Stomach (tissue), 8 donors: ENCODE measurements at regions not wholly inside any gene's neighbourhood (a gene's known extent, or its start where the extent isn't known, plus 50 kb on each side); places are given as distances from the start of the nearest gene placed in this dataset.
"Not testable (repeated sequence)": the region's sequence is repeated elsewhere in the genome, so short reads cannot be mapped to it uniquely, and the experiment has no call there.

Source experiments
- DNase-seq, 2 donors: peaks; one replicate each; pipeline versions ENCODE4 v3.0.0 to v3.0.0-alpha.2; 2013 to 2019
- H3K27ac ChIP-seq, 5 donors: fragments of 200-600 bp in 4 of 5; sonication (generic) in 4 of 5; one replicate each; pipeline ENCODE4 v1.5.1; 2013 to 2019; ENCODE audit warnings: mild to moderate bottlenecking in 1 of 5, moderate library complexity in 1 of 5
- H3K27me3 ChIP-seq, 3 donors: fragments of 200-600 bp; sonication (generic); one replicate each; pipeline ENCODE4 v1.5.1; 2017 to 2019; ENCODE audit warnings: mixed run types in 1 of 3
- H3K36me3 ChIP-seq, 4 donors: fragments of 200-600 bp; sonication (generic); 1 replicate in 3 of 4; 2 replicates in 1 of 4; pipeline ENCODE4 v1.5.1; 2016 to 2019
- H3K4me1 ChIP-seq, 4 donors: fragments of 200-600 bp; sonication (generic); one replicate each; pipeline ENCODE4 v1.5.1; 2016 to 2019
- H3K4me3 ChIP-seq, 4 donors: fragments of 200-600 bp; sonication (generic) in 3 of 4; one replicate each; pipeline ENCODE4 v1.5.1; 2016 to 2019; ENCODE audit warnings: mild to moderate bottlenecking in 1 of 4
- H3K9me3 ChIP-seq, 4 donors: fragments of 200-600 bp; sonication (generic); one replicate each; pipeline ENCODE4 v1.5.1; 2016 to 2019
- EP300 ChIP-seq: sonication (generic); formaldehyde crosslinking; IDR thresholded peaks from one replicate; pipeline ENCODE4 v1.6.1; 2017; ENCODE audit warnings: antibody characterized with exemption
- POLR2A ChIP-seq, 4 donors: fragments of 450-650 bp; IDR thresholded peaks; one replicate each; pipeline ENCODE4 v1.6.1; 2016; ENCODE audit warnings: antibody characterized with exemption in 4 of 4, control low read depth in 2 of 4, mild to moderate bottlenecking in 1 of 4, moderate library complexity in 1 of 4
- POLR2AphosphoS5 ChIP-seq, 3 donors: sonication (generic); formaldehyde crosslinking; IDR thresholded peaks; one replicate each; pipeline ENCODE4 v1.6.1; 2016; ENCODE audit warnings: antibody characterized with exemption in 3 of 3
- WGBS, 5 donors: extraction: QIAGEN DNeasy Blood & Tissue Kit in 3 of 5; methylation state at CpG; one replicate each; pipeline versions ENCODE4 v1.1.5 to v1.1.7; 2013 to 2018; 5-methylcytosine and 5-hydroxymethylcytosine counted together
- intact Hi-C: fragments of 100-400 bp; cut with DNase I; formaldehyde crosslinking; loops from one replicate; pipeline ENCODE4 v1.15.1; 2023; ENCODE audit warnings: low total_unique reads
- TF ChIP-seq, protein P1 (sequence below), 7 experiments: fragments of 450-650 bp in 4 of 7; fragments of 200-600 bp in 3 of 7; sonication (generic) in 3 of 7; IDR thresholded peaks; one replicate each; pipeline ENCODE4 v1.5.1; 2016 to 2019; ENCODE audit warnings: antibody characterized with exemption in 7 of 7, control low read depth in 2 of 7, mild to moderate bottlenecking in 1 of 7
- donor health status: healthy with polysubstance abuse.
- donor health status: Bipolar disorder and iron deficiency.
- donor health status: healthy.

DNA sequence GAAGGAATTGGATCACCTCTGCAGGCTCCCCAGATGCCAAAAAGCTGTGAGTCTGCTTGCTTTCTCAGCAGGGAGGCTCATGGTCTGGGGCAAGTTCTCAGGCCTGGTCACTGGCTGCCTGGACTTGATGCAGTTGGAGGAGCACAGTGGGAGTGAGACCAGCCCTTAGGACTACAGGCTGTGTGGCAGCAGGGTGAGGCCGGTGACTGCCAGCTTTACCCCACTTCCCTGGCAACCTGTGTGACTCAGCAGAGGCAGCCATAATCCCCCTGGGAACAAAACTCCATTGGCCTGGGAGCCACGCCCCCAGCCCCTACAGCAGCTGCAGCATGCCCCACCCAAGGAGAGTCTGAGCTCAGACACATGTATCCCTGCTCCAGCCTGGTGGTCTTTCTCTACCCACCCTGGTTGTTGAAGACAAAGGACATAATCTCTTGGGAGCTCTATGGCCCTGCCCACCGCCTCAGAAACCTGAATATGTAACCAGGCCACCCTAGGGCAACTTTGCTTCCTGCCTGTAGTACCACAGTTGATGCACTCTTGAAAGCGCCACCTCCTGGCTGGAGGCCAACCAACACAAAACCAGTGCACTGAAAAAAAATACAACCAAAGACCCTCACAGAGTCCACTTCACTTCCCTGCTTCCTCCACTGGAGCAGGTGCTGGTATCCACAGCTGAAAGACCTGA is 106.8 kb upstream of the SPATS2L start:
- Histone ChIP-seq H3K4me1 (no peaks in the 10 kb centered on the region), H3K27ac (no peak overlapping the region), H3K4me3 (no peak overlapping the region), H3K27me3 (peaks cover 0 to 3% (median 0%) of the 10 kb centered on the region in 3 donors), H3K36me3 (no peaks in the 10 kb centered on the region), H3K9me3 (no peaks in the 10 kb centered on the region)
- intact Hi-C loops, result no loop called here
- no peak for DNase-seq
- no peak for TF ChIP-seq POLR2A (IDR thresholded peaks at IDR 0.05)
- 82 to 94% (median 89%) methylated on average over 3 to 4 of the region's 4 CpGs for WGBS, 5 donors

DNA sequence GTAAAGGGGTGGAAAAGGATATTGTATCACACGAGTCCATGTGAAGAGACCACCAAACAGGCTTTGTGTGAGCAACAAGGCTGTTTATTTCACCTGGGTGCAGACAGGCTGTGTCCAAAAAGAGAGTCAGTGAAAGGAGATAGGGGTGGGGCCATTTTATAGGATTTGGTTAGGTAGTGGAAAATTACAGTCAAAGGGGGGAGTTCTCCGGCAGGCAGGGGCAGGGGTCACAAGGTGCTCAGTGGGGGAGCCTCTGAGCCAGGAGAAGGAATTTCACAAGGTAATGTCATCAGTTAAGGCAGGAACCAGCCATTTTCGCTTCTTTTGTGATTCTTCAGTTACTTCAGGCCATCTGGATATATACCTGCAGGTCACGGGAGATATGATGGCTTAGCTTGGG is 104.7 kb upstream of the SPATS2L start:
- WGBS, 5 donors, result 84 to 94% (median 88%) methylated on average over 4 of the region's 4 CpGs
- H3K36me3 ChIP-seq, H3K27ac ChIP-seq, intact Hi-C loops, H3K4me3 ChIP-seq, DNase-seq, H3K4me1 ChIP-seq, H3K9me3 ChIP-seq, H3K27me3 ChIP-seq: not testable (repeated sequence)

DNA sequence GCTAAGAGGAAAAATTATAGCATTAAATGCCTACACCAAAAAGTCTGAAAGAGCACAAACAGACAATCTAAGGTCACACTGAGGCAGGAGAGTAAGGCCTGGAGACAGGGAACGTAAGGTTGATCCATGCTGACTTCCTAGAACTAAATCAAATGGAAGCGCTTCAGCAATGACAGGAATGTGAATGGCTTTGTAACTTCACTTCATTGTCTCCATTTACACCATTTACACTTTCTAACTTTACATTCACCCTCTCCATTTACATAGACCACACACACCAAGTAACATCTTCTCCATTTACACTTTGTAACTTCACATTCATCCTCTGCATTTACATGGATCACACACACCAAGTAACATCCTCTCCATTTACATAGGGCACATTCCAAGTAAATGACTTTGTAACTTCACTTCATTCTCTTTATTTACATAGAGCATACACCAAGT is 103.1 kb upstream of the SPATS2L start:
- no peak overlapping the region for H3K4me3 ChIP-seq
- 91 to 100% (median 96%) methylated on average over 2 of the region's 2 CpGs for WGBS, 5 donors
- TF ChIP-seq EP300, result no peak
- TF ChIP-seq, protein P1, sequence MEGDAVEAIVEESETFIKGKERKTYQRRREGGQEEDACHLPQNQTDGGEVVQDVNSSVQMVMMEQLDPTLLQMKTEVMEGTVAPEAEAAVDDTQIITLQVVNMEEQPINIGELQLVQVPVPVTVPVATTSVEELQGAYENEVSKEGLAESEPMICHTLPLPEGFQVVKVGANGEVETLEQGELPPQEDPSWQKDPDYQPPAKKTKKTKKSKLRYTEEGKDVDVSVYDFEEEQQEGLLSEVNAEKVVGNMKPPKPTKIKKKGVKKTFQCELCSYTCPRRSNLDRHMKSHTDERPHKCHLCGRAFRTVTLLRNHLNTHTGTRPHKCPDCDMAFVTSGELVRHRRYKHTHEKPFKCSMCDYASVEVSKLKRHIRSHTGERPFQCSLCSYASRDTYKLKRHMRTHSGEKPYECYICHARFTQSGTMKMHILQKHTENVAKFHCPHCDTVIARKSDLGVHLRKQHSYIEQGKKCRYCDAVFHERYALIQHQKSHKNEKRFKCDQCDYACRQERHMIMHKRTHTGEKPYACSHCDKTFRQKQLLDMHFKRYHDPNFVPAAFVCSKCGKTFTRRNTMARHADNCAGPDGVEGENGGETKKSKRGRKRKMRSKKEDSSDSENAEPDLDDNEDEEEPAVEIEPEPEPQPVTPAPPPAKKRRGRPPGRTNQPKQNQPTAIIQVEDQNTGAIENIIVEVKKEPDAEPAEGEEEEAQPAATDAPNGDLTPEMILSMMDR (IDR thresholded peaks at IDR 0.05), result no peak
- no peak for TF ChIP-seq POLR2AphosphoS5 (IDR thresholded peaks at IDR 0.05)
- TF ChIP-seq POLR2A (IDR thresholded peaks at IDR 0.05), result no peak
- peaks cover 0 to 10% (median 2%) of the 10 kb centered on the region in 4 donors for H3K9me3 ChIP-seq
- H3K27ac ChIP-seq, result no peak overlapping the region
- H3K36me3 ChIP-seq, result no peaks in the 10 kb centered on the region
- H3K27me3 ChIP-seq, result no peaks in the 10 kb centered on the region
- no peak for DNase-seq
- no peaks in the 10 kb centered on the region for H3K4me1 ChIP-seq
- intact Hi-C loops, result no loop called here

DNA sequence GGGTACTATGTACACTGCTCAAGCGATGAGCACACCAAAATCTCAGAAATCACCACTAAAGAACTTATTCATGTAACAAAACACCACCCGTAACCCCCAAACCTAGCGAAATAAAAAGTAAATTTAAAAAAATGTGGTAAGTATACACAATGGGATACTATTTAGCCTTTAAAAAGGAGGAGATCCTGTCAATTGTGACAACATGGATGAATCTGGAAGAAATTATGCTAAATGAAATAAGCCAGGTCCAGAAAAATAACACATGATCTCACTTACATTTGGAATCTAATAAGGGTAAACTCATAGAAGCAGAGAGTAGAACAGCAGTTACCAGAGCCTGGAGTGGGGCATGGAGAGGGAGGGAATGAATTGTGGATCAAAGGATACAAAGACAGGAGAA is 98.5 kb upstream of the SPATS2L start:
- TF ChIP-seq POLR2AphosphoS5 (IDR thresholded peaks at IDR 0.05) (no peak), POLR2A (IDR thresholded peaks at IDR 0.05) (no peak), EP300 (no peak)
- TF ChIP-seq, protein P1 (IDR thresholded peaks at IDR 0.05), result no peak
- H3K27ac ChIP-seq, result no peak overlapping the region
- H3K4me3 ChIP-seq, result no peak overlapping the region
- H3K4me1 ChIP-seq, result no peaks in the 10 kb centered on the region
- H3K36me3 ChIP-seq, result no peaks in the 10 kb centered on the region
- peaks cover 0 to 10% (median 2%) of the 10 kb centered on the region in 4 donors for H3K9me3 ChIP-seq
- WGBS, 5 donors, result 49 to 65% (median 62%) methylated on average over 3 of the region's 3 CpGs
- intact Hi-C loops, result no loop called here
- no peak for DNase-seq
- H3K27me3 ChIP-seq, result no peaks in the 10 kb centered on the region

DNA sequence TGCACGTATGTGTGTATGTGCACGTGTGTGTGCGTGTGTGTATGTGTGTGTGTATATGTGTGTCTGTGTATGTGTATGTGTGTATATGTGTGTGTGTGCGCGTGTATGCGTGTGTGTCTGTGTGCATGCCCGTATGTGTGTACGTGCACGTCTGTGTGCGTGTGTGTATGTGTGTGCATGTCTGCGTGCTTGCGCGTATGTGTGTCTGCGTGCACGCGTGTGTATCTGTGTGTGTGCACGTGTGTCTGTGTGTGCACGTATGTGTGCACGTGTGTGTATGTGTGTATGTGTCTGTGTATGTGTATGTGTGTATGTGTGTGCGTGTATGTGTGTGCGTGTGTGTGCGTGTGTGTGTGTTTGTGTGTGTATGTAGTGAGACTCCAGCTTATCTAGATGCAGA is 97.5 kb upstream of the SPATS2L start:
- peaks cover 0 to 10% (median 2%) of the 10 kb centered on the region in 4 donors for H3K9me3 ChIP-seq
- no peak overlapping the region for H3K27ac ChIP-seq
- no peak overlapping the region for H3K4me3 ChIP-seq
- intact Hi-C loops, result no loop called here
- no peak for DNase-seq
- TF ChIP-seq, protein P1 (IDR thresholded peaks at IDR 0.05), result no peak
- TF ChIP-seq POLR2A (IDR thresholded peaks at IDR 0.05) (no peak), POLR2AphosphoS5 (IDR thresholded peaks at IDR 0.05) (no peak), EP300 (no peak)
- H3K36me3 ChIP-seq, result no peaks in the 10 kb centered on the region
- no peaks in the 10 kb centered on the region for H3K4me1 ChIP-seq
- WGBS, 5 donors, result 88 to 92% (median 88%) methylated on average over 22 of the region's 22 CpGs
- H3K27me3 ChIP-seq, result no peaks in the 10 kb centered on the region
